H1 (cell line): ENCODE measurements at regions not wholly inside any gene's neighbourhood (a gene's known extent, or its start where the extent isn't known, plus 50 kb on each side); places are given as distances from the start of the nearest gene placed in this dataset.

Experiments
- CTCF ChIA-PET: fragments of 300-600 bp; sonication (Branson Sonifier 250); formaldehyde crosslinking; loops from one replicate; lab custom pipeline; 2021; ENCODE audit not compliant: partially characterized antibody; lab: Charles Lee
- POLR2A ChIA-PET: fragments of 300-600 bp; sonication (Branson Sonifier 250); formaldehyde crosslinking; loops from one replicate; lab custom pipeline; 2021; ENCODE audit warnings: inconsistent platforms; ENCODE audit not compliant: partially characterized antibody; lab: Charles Lee
- DNase-seq, 2 experiments: peaks; one replicate each; pipeline versions ENCODE4 v3.0.0 to v3.0.0-alpha.2; 2010 to 2022; ENCODE audit warnings: low spot score in 2 of 2, low read depth in 1 of 2, mixed read lengths in 1 of 2
- FAIRE-seq: peaks from 2 replicates; lab custom pipeline; 2011; peaks lifted over from hg19 to GRCh38; lab: Jason Lieb, UNC
- H2AFZ ChIP-seq: 2 replicates; pipeline ENCODE4 v1.8.1; 2012; ENCODE audit warnings: low read length, inconsistent platforms
- H2AK5ac ChIP-seq: 2 replicates; pipeline ENCODE4 v1.6.1; 2013; ENCODE audit warnings: low read depth, low read length
- H2BK120ac ChIP-seq: replicated peaks from 2 replicates; pipeline ENCODE3; 2013; ENCODE audit warnings: low read depth, low read length, inconsistent platforms
- H2BK12ac ChIP-seq: 2 replicates; pipeline ENCODE4 v1.6.1; 2013; ENCODE audit warnings: low read depth, low read length
- H2BK15ac ChIP-seq: 2 replicates; pipeline ENCODE4 v1.6.1; 2013; ENCODE audit warnings: low read length
- H2BK20ac ChIP-seq: 2 replicates; pipeline ENCODE4 v1.6.1; 2013; ENCODE audit warnings: low read length
- H2BK5ac ChIP-seq: 2 replicates; pipeline ENCODE4 v1.6.1; 2013; ENCODE audit warnings: low read depth, low read length
- H3K14ac ChIP-seq: 2 replicates; pipeline ENCODE4 v1.6.1; 2013; ENCODE audit warnings: inconsistent platforms; ENCODE audit not compliant: insufficient read length
- H3K18ac ChIP-seq: 2 replicates; pipeline ENCODE4 v1.6.1; 2013; ENCODE audit warnings: low read length; ENCODE audit errors: extremely low read depth
- H3K23ac ChIP-seq: 2 replicates; pipeline ENCODE4 v1.6.1; 2013; ENCODE audit warnings: inconsistent platforms; ENCODE audit not compliant: insufficient read length
- H3K23me2 ChIP-seq: 2 replicates; pipeline ENCODE4 v1.6.1; 2013; ENCODE audit warnings: low read depth, low read length
- H3K27ac ChIP-seq: 2 replicates; pipeline ENCODE4 v1.6.1; 2011; ENCODE audit warnings: low read depth, low read length, inconsistent platforms
- H3K27me3 ChIP-seq, 4 experiments: replicated peaks in 1 of 4; 1 replicate in 1 of 4; 2 replicates in 3 of 4; pipeline versions ENCODE4 v1.6.1 to v1.8.1; 2011 to 2013; ENCODE audit warnings: low read length in 3 of 4, mild to moderate bottlenecking in 3 of 4, inconsistent platforms in 2 of 4, mixed read lengths in 2 of 4, moderate library complexity in 1 of 4; ENCODE audit not compliant: control insufficient read depth in 3 of 4, insufficient read depth in 3 of 4; ENCODE audit errors: extremely low read depth in 1 of 4
- H3K36me3 ChIP-seq, 4 experiments: 2 replicates each; pipeline versions ENCODE4 v1.6.1 to v1.8.1; 2011 to 2013; ENCODE audit warnings: mild to moderate bottlenecking in 4 of 4, low read length in 3 of 4, moderate library complexity in 2 of 4, control low read depth in 1 of 4, inconsistent platforms in 1 of 4; ENCODE audit not compliant: insufficient read depth in 4 of 4, control insufficient read depth in 2 of 4
- H3K4ac ChIP-seq: replicated peaks from 2 replicates; pipeline ENCODE3; 2013; ENCODE audit warnings: low read length, low read depth, mixed read lengths, inconsistent platforms; ENCODE audit not compliant: insufficient read length
- H3K4me1 ChIP-seq, 4 experiments: replicated peaks in 1 of 4; 1 replicate in 1 of 4; 2 replicates in 3 of 4; pipeline versions ENCODE4 v1.6.1 to v1.8.1; 2011 to 2013; ENCODE audit warnings: low read length in 3 of 4, inconsistent platforms in 2 of 4, mixed read lengths in 1 of 4; ENCODE audit not compliant: insufficient read depth in 4 of 4, control insufficient read depth in 3 of 4
- H3K4me2 ChIP-seq, 2 experiments: 2 replicates each; pipeline versions ENCODE4 v1.6.1 to v1.8.1; 2011 to 2013; ENCODE audit warnings: low read depth in 2 of 2, low read length in 2 of 2, control low read depth in 1 of 2, inconsistent platforms in 1 of 2, mild to moderate bottlenecking in 1 of 2; ENCODE audit not compliant: insufficient read depth in 1 of 2
- H3K4me3 ChIP-seq, 4 experiments: fragments of 200-600, 300-600 bp in 1 of 4; sonication (generic), shearing (Covaris generic), sonication (Bioruptor Twin) in 1 of 4; 2 replicates each; pipeline versions ENCODE4 v1.5.1 to v1.8.1; 2011 to 2016; ENCODE audit warnings: low read length in 4 of 4, low read depth in 3 of 4, control low read depth in 2 of 4, inconsistent platforms in 2 of 4, mild to moderate bottlenecking in 2 of 4, mixed read lengths in 1 of 4, moderate library complexity in 1 of 4; ENCODE audit not compliant: insufficient read depth in 2 of 4; ENCODE audit errors: extremely low read depth in 1 of 4
- H3K56ac ChIP-seq: replicated peaks from 2 replicates; pipeline ENCODE3; 2013; ENCODE audit warnings: low read depth, mild to moderate bottlenecking, mixed read lengths, low read length, inconsistent platforms; ENCODE audit not compliant: insufficient read length
- H3K79me1 ChIP-seq: 2 replicates; pipeline ENCODE4 v1.6.1; 2013; ENCODE audit warnings: low read depth, low read length, control low read depth
- H3K79me2 ChIP-seq, 2 experiments: 2 replicates each; pipeline versions ENCODE4 v1.6.1 to v1.8.1; 2012 to 2013; ENCODE audit warnings: low read length in 2 of 2, mild to moderate bottlenecking in 2 of 2, inconsistent platforms in 1 of 2; ENCODE audit not compliant: insufficient read depth in 2 of 2, control insufficient read depth in 1 of 2
- H3K9ac ChIP-seq, 4 experiments: replicated peaks in 1 of 4; 1 replicate in 1 of 4; 2 replicates in 3 of 4; pipeline versions ENCODE4 v1.6.1 to v1.8.1; 2011 to 2013; ENCODE audit warnings: low read depth in 3 of 4, low read length in 3 of 4, control low read depth in 2 of 4, mild to moderate bottlenecking in 2 of 4, moderate library complexity in 2 of 4, inconsistent platforms in 1 of 4; ENCODE audit errors: extremely low read depth in 1 of 4
- H3K9me3 ChIP-seq, 2 experiments: 2 replicates each; pipeline versions ENCODE4 v1.6.1 to v1.8.1; 2012 to 2013; ENCODE audit warnings: mild to moderate bottlenecking in 2 of 2, moderate library complexity in 2 of 2, control low read depth in 1 of 2, inconsistent platforms in 1 of 2, low read depth in 1 of 2, low read length in 1 of 2, mixed read lengths in 1 of 2; ENCODE audit not compliant: insufficient read depth in 2 of 2
- H4K20me1 ChIP-seq, 2 experiments: replicated peaks in 1 of 2; 2 replicates each; pipeline versions ENCODE3 to v1.8.1; 2011 to 2013; ENCODE audit warnings: inconsistent platforms in 2 of 2, low read length in 2 of 2, mild to moderate bottlenecking in 1 of 2; ENCODE audit not compliant: insufficient read depth in 2 of 2, control insufficient read depth in 1 of 2
- H4K5ac ChIP-seq: 2 replicates; pipeline ENCODE4 v1.6.1; 2013; ENCODE audit warnings: low read length, low read depth, mixed read lengths, inconsistent platforms; ENCODE audit not compliant: insufficient read length
- H4K8ac ChIP-seq: 2 replicates; pipeline ENCODE4 v1.8.0; 2013; ENCODE audit warnings: mild to moderate bottlenecking, moderate library complexity, low read length, inconsistent platforms; ENCODE audit not compliant: insufficient read depth; ENCODE audit errors: extremely low read depth
- H4K91ac ChIP-seq: replicated peaks from 2 replicates; pipeline ENCODE3; 2013; ENCODE audit warnings: low read length, mixed read lengths, inconsistent platforms; ENCODE audit not compliant: insufficient read length
- BACH1 ChIP-seq: IDR thresholded peaks from 2 replicates; pipeline ENCODE4 v1.6.1; 2012; ENCODE audit warnings: low read length, improper control_type of control experiment
- CHD1 ChIP-seq: IDR thresholded peaks from 2 replicates; pipeline ENCODE4 v1.6.1; 2012; ENCODE audit warnings: low read depth, low read length, improper control_type of control experiment
- EGR1 ChIP-seq: IDR thresholded peaks from 2 replicates; pipeline ENCODE4 v1.6.1; 2011; ENCODE audit warnings: low read depth, low read length, borderline replicate concordance
- MAFK ChIP-seq: IDR thresholded peaks from 2 replicates; pipeline ENCODE4 v1.6.1; 2012; ENCODE audit warnings: low read depth, mild to moderate bottlenecking, improper control_type of control experiment, low read length
- NANOG ChIP-seq: IDR thresholded peaks from 2 replicates; pipeline ENCODE4 v1.6.1; 2011; ENCODE audit warnings: low read length, low read depth, mild to moderate bottlenecking, inconsistent platforms; ENCODE audit not compliant: insufficient read depth, poor library complexity, severe bottlenecking
- POLR2A ChIP-seq, 2 experiments: IDR thresholded peaks; 1 replicate in 1 of 2; 2 replicates in 1 of 2; pipeline ENCODE4 v1.6.1; 2011; ENCODE audit warnings: low read depth in 2 of 2, low read length in 2 of 2, mild to moderate bottlenecking in 2 of 2; ENCODE audit errors: control extremely low read depth in 1 of 2
- POLR2AphosphoS5 ChIP-seq: IDR thresholded peaks from 2 replicates; pipeline ENCODE4 v1.6.1; 2011; ENCODE audit warnings: low read depth, low read length
- RBBP5 ChIP-seq: IDR thresholded peaks from 2 replicates; pipeline ENCODE4 v1.7.1; 2012; ENCODE audit warnings: low read depth, mild to moderate bottlenecking, inconsistent platforms, low read length, moderate library complexity, borderline replicate concordance
- SP4 ChIP-seq: IDR thresholded peaks from 2 replicates; pipeline ENCODE4 v1.6.1; 2012; ENCODE audit warnings: low read length, inconsistent platforms
- TAF7 ChIP-seq: optimal IDR thresholded peaks from 2 replicates; pipeline ENCODE3; 2011; ENCODE audit warnings: low read depth, mild to moderate bottlenecking, inconsistent platforms, low read length, moderate library complexity, borderline replicate concordance
- YY1 ChIP-seq: IDR thresholded peaks from 2 replicates; pipeline ENCODE4 v1.6.1; 2011; ENCODE audit warnings: low read depth, mild to moderate bottlenecking, low read length
- ZNF274 ChIP-seq: IDR thresholded peaks from 2 replicates; pipeline ENCODE4 v1.7.0; 2012; ENCODE audit warnings: low read length, borderline replicate concordance; ENCODE audit errors: extremely low read depth
- WGBS, 2 experiments: shearing (Covaris generic) in 1 of 2; methylation state at CpG; one replicate each; pipeline versions ENCODE4 v1.1.6 to v1.1.7; 2013 to 2015; ENCODE audit warnings: low lambda C conversion rate in 2 of 2, mixed read lengths in 2 of 2, inconsistent platforms in 1 of 2, low coverage in 1 of 2, missing lambda C conversion rate in 1 of 2; ENCODE audit not compliant: insufficient replicate concordance in 2 of 2, insufficient coverage in 1 of 2, insufficient read length in 1 of 2; ENCODE audit errors: extremely low coverage in 1 of 2, missing lambda C conversion rate in 1 of 2; 5-methylcytosine and 5-hydroxymethylcytosine counted together
- TF ChIP-seq, protein P1 (sequence below): IDR thresholded peaks from 2 replicates; pipeline ENCODE4 v1.6.1; 2012; ENCODE audit warnings: inconsistent platforms
- TF ChIP-seq, protein P2 (sequence below), 3 experiments: IDR thresholded peaks; 1 replicate in 2 of 3; 2 replicates in 1 of 3; pipeline versions ENCODE4 v1.5.1 to v1.6.1; 2011; ENCODE audit warnings: low read length in 3 of 3, mild to moderate bottlenecking in 3 of 3, inconsistent platforms in 2 of 3, low read depth in 1 of 3, moderate library complexity in 1 of 3; ENCODE audit not compliant: insufficient read depth in 1 of 3; ENCODE audit errors: control extremely low read depth in 1 of 3

DNA sequence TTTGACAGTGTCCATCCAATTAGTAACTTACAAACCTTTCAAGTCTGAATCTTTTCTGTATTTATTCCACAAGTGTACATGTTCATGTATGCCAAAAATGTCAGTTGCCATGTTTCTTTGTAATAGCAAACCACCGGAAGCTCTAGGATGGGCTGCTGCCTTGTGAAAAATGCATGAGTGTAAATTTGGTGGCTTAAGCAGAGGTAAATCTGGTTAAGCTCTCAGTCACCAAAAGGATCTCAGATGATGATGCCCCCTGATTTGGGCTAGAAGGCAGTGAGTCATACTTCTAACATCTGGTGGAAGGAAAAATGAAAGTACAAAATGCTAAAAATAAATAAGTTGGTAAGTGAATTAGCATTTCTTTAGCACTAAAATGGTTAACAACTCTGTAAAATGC, 567.5 kb downstream of the ELAVL2 start:
- Histone ChIP-seq H3K4me3 (no peak overlapping the region), H3K4ac (no peak overlapping the region), H3K79me1 (no peaks in the 10 kb centered on the region), H3K27ac (no peak overlapping the region), H3K4me1 (no peaks in the 10 kb centered on the region; a peak in 1 of 7 replicates), H3K23ac (no peak overlapping the region), H4K91ac (no peak overlapping the region), H3K4me2 (no peak overlapping the region), H2BK120ac (no peak overlapping the region), H3K14ac (no peak overlapping the region), H3K9me3 (no peaks in the 10 kb centered on the region), H4K8ac (no peak overlapping the region), H2BK5ac (no peak overlapping the region), H3K79me2 (no peaks in the 10 kb centered on the region), H2AFZ (no peak overlapping the region), H2AK5ac (no peak overlapping the region), H3K9ac (no peak overlapping the region), H3K56ac (no peak overlapping the region), H3K23me2 (no peaks in the 10 kb centered on the region), H2BK15ac (no peak overlapping the region), H3K36me3 (no peaks in the 10 kb centered on the region), H3K18ac (no peak overlapping the region), H4K5ac (no peak overlapping the region), H4K20me1 (no peaks in the 10 kb centered on the region), H3K27me3 (no peaks in the 10 kb centered on the region), H2BK20ac (no peak overlapping the region), H2BK12ac (no peak overlapping the region)
- 90% methylated on average over 1 of the region's 1 CpG; no CpG with 5 or more reads in 1 of the 2 experiments for WGBS, 2 experiments
- no peak for DNase-seq
- POLR2A ChIA-PET: no interaction called here
- CTCF ChIA-PET: no interaction called here
- no peak for FAIRE-seq
- no peak for TF ChIP-seq RBBP5
- TF ChIP-seq, protein P1, sequence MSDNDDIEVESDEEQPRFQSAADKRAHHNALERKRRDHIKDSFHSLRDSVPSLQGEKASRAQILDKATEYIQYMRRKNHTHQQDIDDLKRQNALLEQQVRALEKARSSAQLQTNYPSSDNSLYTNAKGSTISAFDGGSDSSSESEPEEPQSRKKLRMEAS: no peak
- TF ChIP-seq MAFK: no peak
- TF ChIP-seq SP4: no peak
- TF ChIP-seq, protein P2, sequence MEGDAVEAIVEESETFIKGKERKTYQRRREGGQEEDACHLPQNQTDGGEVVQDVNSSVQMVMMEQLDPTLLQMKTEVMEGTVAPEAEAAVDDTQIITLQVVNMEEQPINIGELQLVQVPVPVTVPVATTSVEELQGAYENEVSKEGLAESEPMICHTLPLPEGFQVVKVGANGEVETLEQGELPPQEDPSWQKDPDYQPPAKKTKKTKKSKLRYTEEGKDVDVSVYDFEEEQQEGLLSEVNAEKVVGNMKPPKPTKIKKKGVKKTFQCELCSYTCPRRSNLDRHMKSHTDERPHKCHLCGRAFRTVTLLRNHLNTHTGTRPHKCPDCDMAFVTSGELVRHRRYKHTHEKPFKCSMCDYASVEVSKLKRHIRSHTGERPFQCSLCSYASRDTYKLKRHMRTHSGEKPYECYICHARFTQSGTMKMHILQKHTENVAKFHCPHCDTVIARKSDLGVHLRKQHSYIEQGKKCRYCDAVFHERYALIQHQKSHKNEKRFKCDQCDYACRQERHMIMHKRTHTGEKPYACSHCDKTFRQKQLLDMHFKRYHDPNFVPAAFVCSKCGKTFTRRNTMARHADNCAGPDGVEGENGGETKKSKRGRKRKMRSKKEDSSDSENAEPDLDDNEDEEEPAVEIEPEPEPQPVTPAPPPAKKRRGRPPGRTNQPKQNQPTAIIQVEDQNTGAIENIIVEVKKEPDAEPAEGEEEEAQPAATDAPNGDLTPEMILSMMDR (IDR thresholded peaks at IDR 0.05; ENCODE audit: control extremely low read depth in 1 of 3, insufficient read depth in 1 of 3, low read depth in 1 of 3, low read length in 3 of 3): no peak
- TF ChIP-seq POLR2AphosphoS5: no peak
- no peak for TF ChIP-seq NANOG
- TF ChIP-seq EGR1: no peak
- TF ChIP-seq ZNF274: no peak
- no peak for TF ChIP-seq CHD1
- TF ChIP-seq YY1: no peak
- no peak for TF ChIP-seq BACH1
- no peak for TF ChIP-seq TAF7
- no peak for TF ChIP-seq POLR2A (IDR thresholded peaks at IDR 0.05; ENCODE audit: control extremely low read depth in 1 of 2, low read depth in 2 of 2, low read length in 2 of 2)
